ENCODE measurements at regions not wholly inside any gene's neighbourhood (a gene's known extent, or its start where the extent isn't known, plus 50 kb on each side); places are given as distances from the start of the nearest gene placed in this dataset.

DNA sequence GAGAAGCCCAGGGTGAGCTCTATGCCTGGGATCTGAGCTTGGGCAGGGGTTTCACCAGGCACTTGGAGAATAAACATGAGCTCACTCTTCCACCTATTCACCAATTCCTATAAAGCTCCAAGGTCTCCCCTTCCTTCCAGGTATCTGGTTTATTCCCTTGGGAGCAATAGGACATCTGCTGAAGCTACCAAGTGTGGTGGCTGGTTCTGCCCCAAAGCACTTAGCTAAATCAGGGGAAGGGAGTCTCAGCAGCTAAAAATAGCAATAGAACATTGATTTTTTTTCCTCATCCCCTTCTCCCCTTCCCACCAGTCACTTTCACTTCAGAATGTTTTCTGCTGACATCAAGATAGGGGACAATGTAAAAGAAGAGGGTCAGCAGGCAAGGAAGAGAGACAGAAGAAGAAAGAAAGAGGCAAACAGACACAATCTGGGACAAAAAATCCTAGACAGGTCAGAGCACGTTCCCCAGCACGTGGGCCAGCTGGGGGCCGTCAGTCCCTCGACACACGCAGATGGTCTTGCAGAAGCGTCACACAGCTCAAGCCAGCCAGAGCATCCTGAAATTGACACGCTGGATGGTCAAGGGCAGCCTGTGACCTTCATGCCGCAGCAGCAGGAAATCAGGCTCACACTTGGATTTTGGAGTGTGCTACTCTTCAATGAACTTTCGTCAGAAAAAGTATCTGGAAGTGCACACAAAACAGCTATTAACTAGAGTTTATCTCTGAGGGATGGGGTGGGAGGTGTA lies 176.0 kb downstream of the ZNF608 start (continued):
- TF ChIP-seq, protein P1, sequence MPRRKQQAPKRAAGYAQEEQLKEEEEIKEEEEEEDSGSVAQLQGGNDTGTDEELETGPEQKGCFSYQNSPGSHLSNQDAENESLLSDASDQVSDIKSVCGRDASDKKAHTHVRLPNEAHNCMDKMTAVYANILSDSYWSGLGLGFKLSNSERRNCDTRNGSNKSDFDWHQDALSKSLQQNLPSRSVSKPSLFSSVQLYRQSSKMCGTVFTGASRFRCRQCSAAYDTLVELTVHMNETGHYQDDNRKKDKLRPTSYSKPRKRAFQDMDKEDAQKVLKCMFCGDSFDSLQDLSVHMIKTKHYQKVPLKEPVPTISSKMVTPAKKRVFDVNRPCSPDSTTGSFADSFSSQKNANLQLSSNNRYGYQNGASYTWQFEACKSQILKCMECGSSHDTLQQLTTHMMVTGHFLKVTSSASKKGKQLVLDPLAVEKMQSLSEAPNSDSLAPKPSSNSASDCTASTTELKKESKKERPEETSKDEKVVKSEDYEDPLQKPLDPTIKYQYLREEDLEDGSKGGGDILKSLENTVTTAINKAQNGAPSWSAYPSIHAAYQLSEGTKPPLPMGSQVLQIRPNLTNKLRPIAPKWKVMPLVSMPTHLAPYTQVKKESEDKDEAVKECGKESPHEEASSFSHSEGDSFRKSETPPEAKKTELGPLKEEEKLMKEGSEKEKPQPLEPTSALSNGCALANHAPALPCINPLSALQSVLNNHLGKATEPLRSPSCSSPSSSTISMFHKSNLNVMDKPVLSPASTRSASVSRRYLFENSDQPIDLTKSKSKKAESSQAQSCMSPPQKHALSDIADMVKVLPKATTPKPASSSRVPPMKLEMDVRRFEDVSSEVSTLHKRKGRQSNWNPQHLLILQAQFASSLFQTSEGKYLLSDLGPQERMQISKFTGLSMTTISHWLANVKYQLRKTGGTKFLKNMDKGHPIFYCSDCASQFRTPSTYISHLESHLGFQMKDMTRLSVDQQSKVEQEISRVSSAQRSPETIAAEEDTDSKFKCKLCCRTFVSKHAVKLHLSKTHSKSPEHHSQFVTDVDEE (CRISPR knock-in tag; IDR thresholded peaks at IDR 0.05), result no peak
- no peak for TF ChIP-seq ZFP3 (CRISPR knock-in tag; IDR thresholded peaks at IDR 0.05)
- no peak for TF ChIP-seq ZFP30 (CRISPR knock-in tag; IDR thresholded peaks at IDR 0.05)
- no peak for TF ChIP-seq ZC3H10 (CRISPR knock-in tag; IDR thresholded peaks at IDR 0.05)
- no peak for TF ChIP-seq ISL1 (CRISPR knock-in tag; IDR thresholded peaks at IDR 0.05)
- no peak for TF ChIP-seq PPARA (CRISPR knock-in tag; IDR thresholded peaks at IDR 0.05; ENCODE audit: borderline replicate concordance)
- TF ChIP-seq, protein P2, sequence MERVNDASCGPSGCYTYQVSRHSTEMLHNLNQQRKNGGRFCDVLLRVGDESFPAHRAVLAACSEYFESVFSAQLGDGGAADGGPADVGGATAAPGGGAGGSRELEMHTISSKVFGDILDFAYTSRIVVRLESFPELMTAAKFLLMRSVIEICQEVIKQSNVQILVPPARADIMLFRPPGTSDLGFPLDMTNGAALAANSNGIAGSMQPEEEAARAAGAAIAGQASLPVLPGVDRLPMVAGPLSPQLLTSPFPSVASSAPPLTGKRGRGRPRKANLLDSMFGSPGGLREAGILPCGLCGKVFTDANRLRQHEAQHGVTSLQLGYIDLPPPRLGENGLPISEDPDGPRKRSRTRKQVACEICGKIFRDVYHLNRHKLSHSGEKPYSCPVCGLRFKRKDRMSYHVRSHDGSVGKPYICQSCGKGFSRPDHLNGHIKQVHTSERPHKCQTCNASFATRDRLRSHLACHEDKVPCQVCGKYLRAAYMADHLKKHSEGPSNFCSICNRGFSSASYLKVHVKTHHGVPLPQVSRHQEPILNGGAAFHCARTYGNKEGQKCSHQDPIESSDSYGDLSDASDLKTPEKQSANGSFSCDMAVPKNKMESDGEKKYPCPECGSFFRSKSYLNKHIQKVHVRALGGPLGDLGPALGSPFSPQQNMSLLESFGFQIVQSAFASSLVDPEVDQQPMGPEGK (CRISPR knock-in tag; IDR thresholded peaks at IDR 0.05; ENCODE audit: borderline replicate concordance), result no peak
- no peak for TF ChIP-seq CSRNP3 (CRISPR knock-in tag; IDR thresholded peaks at IDR 0.05)

DNA sequence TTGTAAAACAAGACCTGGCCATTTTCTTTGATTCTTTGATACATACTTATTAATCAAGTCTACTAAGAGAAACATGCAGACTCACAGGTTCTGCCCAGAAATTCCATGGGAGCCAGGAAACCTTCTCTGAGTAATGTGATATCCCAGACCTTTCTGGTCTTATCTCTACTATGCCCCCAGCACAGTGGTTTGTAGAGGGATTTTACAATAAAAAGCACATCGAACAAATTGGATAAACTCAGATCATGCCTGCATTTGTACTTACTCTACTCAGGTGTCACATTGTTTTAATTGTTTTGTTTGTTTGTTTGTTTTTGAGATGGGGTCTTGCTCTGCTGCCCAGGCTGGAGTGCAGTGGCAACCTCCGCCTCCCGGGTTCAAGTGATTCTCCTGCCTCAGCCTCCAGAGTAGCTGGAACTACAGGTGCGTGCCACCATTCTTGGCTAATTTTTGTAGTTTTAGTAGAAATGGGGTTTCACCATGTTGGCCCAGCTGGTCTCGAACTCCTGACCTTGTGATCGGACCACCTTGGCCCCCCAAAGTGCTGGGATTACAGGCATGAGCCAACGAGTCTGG lies 179.5 kb downstream of the ZNF608 start:
- no peak for ATAC-seq
- TF ChIP-seq ZFP30 (CRISPR knock-in tag; IDR thresholded peaks at IDR 0.05) (no peak), OSR1 (CRISPR knock-in tag; IDR thresholded peaks at IDR 0.05) (no peak), RARB (CRISPR knock-in tag; IDR thresholded peaks at IDR 0.05) (no peak), PPARA (CRISPR knock-in tag; IDR thresholded peaks at IDR 0.05; ENCODE audit: borderline replicate concordance) (no peak), ESRRG (CRISPR knock-in tag; IDR thresholded peaks at IDR 0.05) (no peak), ZFP3 (CRISPR knock-in tag; IDR thresholded peaks at IDR 0.05) (no peak), ARNTL (CRISPR knock-in tag; IDR thresholded peaks at IDR 0.05; ENCODE audit: borderline replicate concordance, low read depth) (no peak), GLIS3 (CRISPR knock-in tag; IDR thresholded peaks at IDR 0.05) (no peak), BACH2 (CRISPR knock-in tag; IDR thresholded peaks at IDR 0.05; ENCODE audit: borderline replicate concordance) (no peak), CSRNP3 (CRISPR knock-in tag; IDR thresholded peaks at IDR 0.05) (no peak), CREB5 (CRISPR knock-in tag; IDR thresholded peaks at IDR 0.05; ENCODE audit: low read depth) (no peak), TOX (CRISPR knock-in tag; IDR thresholded peaks at IDR 0.05; ENCODE audit: borderline replicate concordance) (no peak), ZNF565 (CRISPR knock-in tag; conservative IDR thresholded peaks at IDR 0.05; ENCODE audit: low read depth) (no peak), ZC3H10 (CRISPR knock-in tag; IDR thresholded peaks at IDR 0.05) (no peak), CSDC2 (CRISPR knock-in tag; IDR thresholded peaks at IDR 0.05) (no peak), ZNF8 (CRISPR knock-in tag; IDR thresholded peaks at IDR 0.05) (no peak)
- TF ChIP-seq, protein P1 (CRISPR knock-in tag; IDR thresholded peaks at IDR 0.05), result no peak
- TF ChIP-seq, protein P3, sequence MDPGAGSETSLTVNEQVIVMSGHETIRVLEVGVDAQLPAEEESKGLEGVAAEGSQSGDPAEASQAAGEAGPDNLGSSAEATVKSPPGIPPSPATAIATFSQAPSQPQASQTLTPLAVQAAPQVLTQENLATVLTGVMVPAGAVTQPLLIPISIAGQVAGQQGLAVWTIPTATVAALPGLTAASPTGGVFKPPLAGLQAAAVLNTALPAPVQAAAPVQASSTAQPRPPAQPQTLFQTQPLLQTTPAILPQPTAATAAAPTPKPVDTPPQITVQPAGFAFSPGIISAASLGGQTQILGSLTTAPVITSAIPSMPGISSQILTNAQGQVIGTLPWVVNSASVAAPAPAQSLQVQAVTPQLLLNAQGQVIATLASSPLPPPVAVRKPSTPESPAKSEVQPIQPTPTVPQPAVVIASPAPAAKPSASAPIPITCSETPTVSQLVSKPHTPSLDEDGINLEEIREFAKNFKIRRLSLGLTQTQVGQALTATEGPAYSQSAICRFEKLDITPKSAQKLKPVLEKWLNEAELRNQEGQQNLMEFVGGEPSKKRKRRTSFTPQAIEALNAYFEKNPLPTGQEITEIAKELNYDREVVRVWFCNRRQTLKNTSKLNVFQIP (CRISPR knock-in tag; IDR thresholded peaks at IDR 0.05; ENCODE audit: borderline replicate concordance, low read depth), result no peak
- TF ChIP-seq, protein P2 (CRISPR knock-in tag; IDR thresholded peaks at IDR 0.05; ENCODE audit: borderline replicate concordance), result no peak
